Nephron (organoid): ENCODE measurements at regions not wholly inside any gene's neighbourhood (a gene's known extent, or its start where the extent isn't known, plus 50 kb on each side); places are given as distances from the start of the nearest gene placed in this dataset.

Source experiments
- H3K27ac Mint-ChIP-seq, 3 experiments: 2 replicates each; pipeline ENCODE4 v1.8.0; 2020; ENCODE audit warnings: mixed read lengths in 3 of 3, mild to moderate bottlenecking in 2 of 3, moderate library complexity in 1 of 3
- H3K27me3 Mint-ChIP-seq: 2 replicates; pipeline ENCODE4 v1.8.0; 2021; ENCODE audit warnings: low read depth, mild to moderate bottlenecking, moderate library complexity, mixed read lengths
- H3K36me3 Mint-ChIP-seq: 2 replicates; pipeline ENCODE4 v1.8.0; 2020; ENCODE audit warnings: low read depth, mixed read lengths
- H3K4me1 Mint-ChIP-seq: 2 replicates; pipeline ENCODE4 v1.8.0; 2020; ENCODE audit warnings: mixed read lengths
- H3K4me3 Mint-ChIP-seq, 3 experiments: 2 replicates each; pipeline ENCODE4 v1.8.0; 2020; ENCODE audit warnings: mild to moderate bottlenecking in 3 of 3, mixed read lengths in 3 of 3, moderate library complexity in 2 of 3
- H3K9me3 Mint-ChIP-seq: 2 replicates; pipeline ENCODE4 v1.8.0; 2020; ENCODE audit warnings: mixed read lengths
- CTCF ChIP-seq, 3 experiments: fragments of 200-600 bp; sonication (generic); IDR thresholded peaks; one replicate each; pipeline ENCODE4 v1.5.0; 2021; ENCODE audit warnings: antibody characterized with exemption in 3 of 3; ENCODE audit not compliant: unreplicated experiment in 3 of 3

GRCh38 chr21:41086569-41086968 lies 81.4 kb upstream of the BACE2 start:
- Mint-ChIP-seq H3K4me3 (no peak overlapping the region), H3K27me3 (peaks cover 5% of the 10 kb centered on the region), H3K9me3 (no peaks in the 10 kb centered on the region), H3K36me3 (no peaks in the 10 kb centered on the region), H3K4me1 (peaks cover 26% of the 10 kb centered on the region), H3K27ac (peak overlapping the region in 2 of 3 experiments; percentile 11 to 13)
- TF ChIP-seq CTCF (IDR thresholded peaks at IDR 0.05; ENCODE audit: unreplicated experiment in 3 of 3), result no peak

DNA sequence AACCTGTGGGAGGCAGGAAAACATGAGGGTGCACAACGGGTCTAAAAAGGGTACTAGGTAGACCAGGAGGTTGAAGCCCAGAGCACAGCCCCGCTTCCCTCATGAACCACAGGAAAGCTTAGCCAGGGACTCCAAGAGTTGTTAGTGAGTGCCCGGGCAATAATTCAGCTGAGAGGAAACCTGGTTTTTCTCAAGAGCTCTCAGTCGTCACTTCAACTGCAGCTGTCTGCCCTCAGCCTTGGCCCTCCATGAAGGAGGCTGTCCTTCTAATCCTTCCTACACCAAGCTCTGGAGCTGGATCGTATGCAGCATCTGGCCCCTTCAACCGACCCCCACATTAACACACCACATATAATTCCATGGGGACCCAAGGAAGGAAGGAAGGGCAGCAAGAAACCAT lies 77.0 kb upstream of the BACE2 start:
- Mint-ChIP-seq H3K9me3 (no peaks in the 10 kb centered on the region), H3K27ac (peak overlapping the region in 1 of 3 experiments; percentile 51), H3K4me3 (no peak overlapping the region), H3K4me1 (peaks cover 28% of the 10 kb centered on the region), H3K36me3 (no peaks in the 10 kb centered on the region), H3K27me3 (peaks cover 2% of the 10 kb centered on the region)
- TF ChIP-seq CTCF (IDR thresholded peaks at IDR 0.05; ENCODE audit: unreplicated experiment in 3 of 3), result no peak

DNA sequence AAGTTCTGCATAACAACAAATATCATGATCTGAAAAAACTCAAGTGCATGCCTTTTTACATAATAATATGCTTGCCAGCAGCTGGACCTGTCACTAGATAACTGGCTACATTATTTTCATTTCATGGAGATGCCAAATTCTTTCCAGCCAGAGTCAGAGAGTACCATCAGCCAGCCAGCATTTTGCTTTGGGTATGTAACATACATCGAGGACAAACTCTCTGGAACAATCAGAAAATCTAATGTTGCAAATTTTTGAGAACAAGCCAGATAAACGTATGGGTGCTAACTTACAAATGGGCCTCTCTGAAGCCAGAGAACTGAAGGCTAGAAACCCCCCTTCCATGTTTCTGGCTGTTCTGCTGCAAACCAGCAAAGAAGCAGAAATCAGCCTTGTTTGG lies 76.3 kb upstream of the BACE2 start:
- H3K4me1 Mint-ChIP-seq, result peaks cover 25% of the 10 kb centered on the region
- H3K36me3 Mint-ChIP-seq, result no peaks in the 10 kb centered on the region
- H3K4me3 Mint-ChIP-seq, result no peak overlapping the region
- no peaks in the 10 kb centered on the region for H3K27me3 Mint-ChIP-seq
- H3K27ac Mint-ChIP-seq, result peak overlapping the region in 1 of 3 experiments; percentile 51
- TF ChIP-seq CTCF (IDR thresholded peaks at IDR 0.05; ENCODE audit: unreplicated experiment in 3 of 3), result no peak
- no peaks in the 10 kb centered on the region for H3K9me3 Mint-ChIP-seq

GRCh38 chr21:41092312-41092711 lies 75.6 kb upstream of the BACE2 start:
- Mint-ChIP-seq H3K27ac (no peak overlapping the region), H3K27me3 (no peaks in the 10 kb centered on the region), H3K36me3 (no peaks in the 10 kb centered on the region), H3K9me3 (no peaks in the 10 kb centered on the region), H3K4me1 (peaks cover 23% of the 10 kb centered on the region), H3K4me3 (no peak overlapping the region)
- no peak for TF ChIP-seq CTCF (IDR thresholded peaks at IDR 0.05; ENCODE audit: unreplicated experiment in 3 of 3)

DNA sequence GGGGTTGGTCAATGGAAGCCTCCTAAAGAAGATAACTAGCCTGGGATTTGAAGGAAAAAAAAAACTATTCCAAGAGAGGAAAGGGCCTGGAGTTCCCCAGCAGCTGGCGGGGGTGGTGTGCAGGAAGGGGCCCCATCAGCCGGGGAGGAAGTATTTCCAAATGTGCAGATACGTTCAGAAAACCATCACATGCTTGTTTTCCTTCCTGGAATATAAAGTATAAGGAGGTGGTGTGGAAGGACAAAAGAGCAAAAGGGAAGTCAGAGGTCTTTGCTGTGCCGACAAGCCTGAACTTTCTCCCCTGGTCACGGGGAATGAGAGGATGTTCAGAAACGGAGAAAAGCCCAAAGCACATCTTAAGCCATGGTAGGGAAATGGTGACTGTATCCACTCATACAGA lies 72.0 kb upstream of the BACE2 start:
- Mint-ChIP-seq H3K4me3 (no peak overlapping the region), H3K4me1 (peaks cover 15% of the 10 kb centered on the region), H3K36me3 (no peaks in the 10 kb centered on the region), H3K27me3 (no peaks in the 10 kb centered on the region), H3K27ac (peak overlapping the region in 2 of 3 experiments; percentile 51 to 77), H3K9me3 (peaks cover 15% of the 10 kb centered on the region)
- no peak for TF ChIP-seq CTCF (IDR thresholded peaks at IDR 0.05; ENCODE audit: unreplicated experiment in 3 of 3)

GRCh38 chr21:41098076-41098475 lies 69.9 kb upstream of the BACE2 start:
- no peak for TF ChIP-seq CTCF (IDR thresholded peaks at IDR 0.05; ENCODE audit: unreplicated experiment in 3 of 3)
- no peak overlapping the region for H3K4me3 Mint-ChIP-seq
- no peaks in the 10 kb centered on the region for H3K36me3 Mint-ChIP-seq
- no peak overlapping the region for H3K27ac Mint-ChIP-seq
- peaks cover 17% of the 10 kb centered on the region for H3K4me1 Mint-ChIP-seq
- peaks cover 15% of the 10 kb centered on the region for H3K9me3 Mint-ChIP-seq
- no peaks in the 10 kb centered on the region for H3K27me3 Mint-ChIP-seq
